Astrocyte (in vitro differentiated cells and primary cell): ENCODE measurements at regions not wholly inside any gene's neighbourhood (a gene's known extent, or its start where the extent isn't known, plus 50 kb on each side); places are given as distances from the start of the nearest gene placed in this dataset.

Experiments
- DNase-seq: peaks from one replicate; pipeline ENCODE4 v3.0.0-alpha.2; 2010; ENCODE audit warnings: low read depth
- FAIRE-seq: peaks from 2 replicates; lab custom pipeline; 2011; peaks lifted over from hg19 to GRCh38; lab: Jason Lieb, UNC
- H2AFZ ChIP-seq: 2 replicates; pipeline ENCODE4 v1.6.0; 2012; ENCODE audit warnings: low read depth, low read length, inconsistent platforms
- H3K27ac ChIP-seq: 2 replicates; pipeline ENCODE4 v1.5.1; 2011; ENCODE audit warnings: low read depth, low read length, inconsistent platforms
- H3K27me3 ChIP-seq: 2 replicates; pipeline ENCODE4 v1.6.0; 2011; ENCODE audit warnings: low read length, inconsistent platforms; ENCODE audit not compliant: insufficient read depth
- H3K36me3 ChIP-seq: 2 replicates; pipeline ENCODE4 v1.5.1; 2011; ENCODE audit warnings: low read length, inconsistent platforms; ENCODE audit not compliant: insufficient read depth
- H3K4me1 ChIP-seq: 2 replicates; pipeline ENCODE4 v1.5.1; 2011; ENCODE audit warnings: low read length, inconsistent platforms; ENCODE audit not compliant: insufficient read depth
- H3K4me2 ChIP-seq: 2 replicates; pipeline ENCODE4 v1.6.0; 2012; ENCODE audit warnings: low read length, inconsistent platforms
- H3K4me3 ChIP-seq: 2 replicates; pipeline ENCODE4 v1.5.1; 2011; ENCODE audit warnings: low read depth, mild to moderate bottlenecking, low read length, inconsistent platforms; ENCODE audit not compliant: insufficient read depth
- H3K79me2 ChIP-seq: 2 replicates; pipeline ENCODE4 v1.6.0; 2012; ENCODE audit warnings: mild to moderate bottlenecking, low read length, inconsistent platforms; ENCODE audit not compliant: insufficient read depth
- H3K9ac ChIP-seq: 2 replicates; pipeline ENCODE4 v1.6.0; 2012; ENCODE audit warnings: mild to moderate bottlenecking, low read length, inconsistent platforms
- H3K9me3 ChIP-seq: 2 replicates; pipeline ENCODE4 v1.5.1; 2012; ENCODE audit warnings: low read depth, mild to moderate bottlenecking, low read length, inconsistent platforms; ENCODE audit not compliant: insufficient read depth
- H4K20me1 ChIP-seq: 2 replicates; pipeline ENCODE4 v1.6.0; 2012; ENCODE audit warnings: low read length, inconsistent platforms; ENCODE audit not compliant: insufficient read depth
- H3K27ac Mint-ChIP-seq: one replicate; pipeline ENCODE4 v1.8.0; 2021; ENCODE audit warnings: mild to moderate bottlenecking, mixed read lengths; ENCODE audit not compliant: unreplicated experiment
- H3K27me3 Mint-ChIP-seq: one replicate; pipeline ENCODE4 v1.8.0; 2021; ENCODE audit warnings: low read depth, mixed read lengths; ENCODE audit not compliant: unreplicated experiment
- H3K36me3 Mint-ChIP-seq: one replicate; pipeline ENCODE4 v1.8.0; 2021; ENCODE audit warnings: low read depth, mixed read lengths; ENCODE audit not compliant: unreplicated experiment
- H3K4me1 Mint-ChIP-seq: one replicate; pipeline ENCODE4 v1.8.0; 2021; ENCODE audit warnings: low read depth, mixed read lengths; ENCODE audit not compliant: unreplicated experiment
- H3K4me3 Mint-ChIP-seq: one replicate; pipeline ENCODE4 v1.8.0; 2021; ENCODE audit warnings: mild to moderate bottlenecking, moderate library complexity, mixed read lengths; ENCODE audit not compliant: unreplicated experiment
- H3K9me3 Mint-ChIP-seq: one replicate; pipeline ENCODE4 v1.8.0; 2021; ENCODE audit warnings: mild to moderate bottlenecking, mixed read lengths; ENCODE audit not compliant: unreplicated experiment
- CTCF ChIP-seq: IDR thresholded peaks from 2 replicates; pipeline ENCODE4 v1.5.1; 2011; ENCODE audit warnings: low read depth, mild to moderate bottlenecking, inconsistent platforms, low read length, moderate library complexity; ENCODE audit not compliant: insufficient read depth
- EZH2 ChIP-seq: IDR thresholded peaks from 2 replicates; pipeline ENCODE4 v1.6.1; 2012; ENCODE audit warnings: mild to moderate bottlenecking, low read length, inconsistent platforms; ENCODE audit not compliant: insufficient read depth

GRCh38 chr7:149569726-149570422 is 72.3 kb upstream of the ZNF746 start:
- Histone ChIP-seq H3K4me2 (peak overlapping the region; percentile 49), H3K9ac (peak overlapping the region; percentile 53), H2AFZ (no peak overlapping the region), H3K9me3 (peaks cover 4% of the 10 kb centered on the region), H3K79me2 (peaks cover 13% of the 10 kb centered on the region), H3K27ac (peak overlapping the region; percentile 62), H3K4me3 (no peak overlapping the region), H4K20me1 (no peaks in the 10 kb centered on the region), H3K4me1 (no peaks in the 10 kb centered on the region), H3K36me3 (peaks cover 14% of the 10 kb centered on the region), H3K27me3 (no peaks in the 10 kb centered on the region)
- Mint-ChIP-seq H3K4me1 (peaks cover 58% of the 10 kb centered on the region), H3K4me3 (peak overlapping the region; percentile 82), H3K9me3 (peaks cover 11% of the 10 kb centered on the region), H3K36me3 (peaks cover 22% of the 10 kb centered on the region), H3K27ac (peak overlapping the region; percentile 100), H3K27me3 (no peaks in the 10 kb centered on the region)
- DNase-seq (no peak), FAIRE-seq (no peak)
- no peak for TF ChIP-seq CTCF
- no peak for TF ChIP-seq EZH2

- Mint-ChIP-seq H3K4me1 (peaks cover 60% of the 10 kb centered on the region), H3K27me3 (no peaks in the 10 kb centered on the region), H3K9me3 (peaks cover 11% of the 10 kb centered on the region), H3K27ac (peak overlapping the region; percentile 100), H3K36me3 (peaks cover 22% of the 10 kb centered on the region), H3K4me3 (peak overlapping the region; percentile 10)
- DNase-seq, result peak; percentile 91
- FAIRE-seq, result no peak
- Histone ChIP-seq H3K4me1 (no peaks in the 10 kb centered on the region), H3K79me2 (peaks cover 13% of the 10 kb centered on the region), H3K9ac (peak overlapping the region; percentile 53), H3K27ac (peak overlapping the region; percentile 62), H3K27me3 (no peaks in the 10 kb centered on the region), H3K9me3 (peaks cover 4% of the 10 kb centered on the region), H2AFZ (no peak overlapping the region), H3K4me2 (peak overlapping the region; percentile 49), H3K4me3 (no peak overlapping the region), H3K36me3 (peaks cover 14% of the 10 kb centered on the region), H4K20me1 (no peaks in the 10 kb centered on the region)
- no peak for TF ChIP-seq EZH2
- TF ChIP-seq CTCF, result no peak
Measured at GRCh38 chr7:149569025-149569725, 71.6 kb upstream of the ZNF746 start.
